ENCODE measurements at regions not wholly inside any gene's neighbourhood (a gene's known extent, or its start where the extent isn't known, plus 50 kb on each side); places are given as distances from the start of the nearest gene placed in this dataset.

DNA sequence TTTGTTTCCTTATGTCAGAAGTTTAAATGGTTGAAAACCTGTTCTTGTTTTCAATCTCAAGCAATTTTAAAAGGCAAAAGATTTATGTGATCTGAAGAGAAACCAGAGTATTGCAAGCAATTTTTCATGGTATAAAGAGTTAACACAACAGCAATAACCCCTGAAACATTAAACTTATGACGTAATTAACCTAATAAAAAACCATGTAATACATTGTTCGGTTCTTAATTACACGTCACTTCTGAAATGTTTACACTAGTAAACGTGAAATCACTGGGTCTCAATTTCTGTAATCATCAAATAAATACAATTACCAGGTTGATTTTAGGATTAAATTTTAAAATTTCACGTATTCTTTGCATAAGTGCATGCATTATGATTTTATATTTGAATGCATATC lies 914.5 kb downstream of the NLGN4X start:
- TF ChIP-seq, protein P1, sequence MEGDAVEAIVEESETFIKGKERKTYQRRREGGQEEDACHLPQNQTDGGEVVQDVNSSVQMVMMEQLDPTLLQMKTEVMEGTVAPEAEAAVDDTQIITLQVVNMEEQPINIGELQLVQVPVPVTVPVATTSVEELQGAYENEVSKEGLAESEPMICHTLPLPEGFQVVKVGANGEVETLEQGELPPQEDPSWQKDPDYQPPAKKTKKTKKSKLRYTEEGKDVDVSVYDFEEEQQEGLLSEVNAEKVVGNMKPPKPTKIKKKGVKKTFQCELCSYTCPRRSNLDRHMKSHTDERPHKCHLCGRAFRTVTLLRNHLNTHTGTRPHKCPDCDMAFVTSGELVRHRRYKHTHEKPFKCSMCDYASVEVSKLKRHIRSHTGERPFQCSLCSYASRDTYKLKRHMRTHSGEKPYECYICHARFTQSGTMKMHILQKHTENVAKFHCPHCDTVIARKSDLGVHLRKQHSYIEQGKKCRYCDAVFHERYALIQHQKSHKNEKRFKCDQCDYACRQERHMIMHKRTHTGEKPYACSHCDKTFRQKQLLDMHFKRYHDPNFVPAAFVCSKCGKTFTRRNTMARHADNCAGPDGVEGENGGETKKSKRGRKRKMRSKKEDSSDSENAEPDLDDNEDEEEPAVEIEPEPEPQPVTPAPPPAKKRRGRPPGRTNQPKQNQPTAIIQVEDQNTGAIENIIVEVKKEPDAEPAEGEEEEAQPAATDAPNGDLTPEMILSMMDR (IDR thresholded peaks at IDR 0.05; ENCODE audit: low read length): no peak
- TF ChIP-seq EZH2 (IDR thresholded peaks at IDR 0.05; ENCODE audit: borderline replicate concordance, low read length): no peak

Data from OCI-LY1 (cell line).